Astrocyte (in vitro differentiated cells and primary cell): ENCODE measurements at regions not wholly inside any gene's neighbourhood (a gene's known extent, or its start where the extent isn't known, plus 50 kb on each side); places are given as distances from the start of the nearest gene placed in this dataset.

ENCODE experiments used
- DNase-seq: peaks from one replicate; pipeline ENCODE4 v3.0.0-alpha.2; 2010; ENCODE audit warnings: low read depth
- FAIRE-seq: peaks from 2 replicates; lab custom pipeline; 2011; peaks lifted over from hg19 to GRCh38; lab: Jason Lieb, UNC
- H2AFZ ChIP-seq: 2 replicates; pipeline ENCODE4 v1.6.0; 2012; ENCODE audit warnings: low read depth, low read length, inconsistent platforms
- H3K27ac ChIP-seq: 2 replicates; pipeline ENCODE4 v1.5.1; 2011; ENCODE audit warnings: low read depth, low read length, inconsistent platforms
- H3K27me3 ChIP-seq: 2 replicates; pipeline ENCODE4 v1.6.0; 2011; ENCODE audit warnings: low read length, inconsistent platforms; ENCODE audit not compliant: insufficient read depth
- H3K36me3 ChIP-seq: 2 replicates; pipeline ENCODE4 v1.5.1; 2011; ENCODE audit warnings: low read length, inconsistent platforms; ENCODE audit not compliant: insufficient read depth
- H3K4me1 ChIP-seq: 2 replicates; pipeline ENCODE4 v1.5.1; 2011; ENCODE audit warnings: low read length, inconsistent platforms; ENCODE audit not compliant: insufficient read depth
- H3K4me2 ChIP-seq: 2 replicates; pipeline ENCODE4 v1.6.0; 2012; ENCODE audit warnings: low read length, inconsistent platforms
- H3K4me3 ChIP-seq: 2 replicates; pipeline ENCODE4 v1.5.1; 2011; ENCODE audit warnings: low read depth, mild to moderate bottlenecking, low read length, inconsistent platforms; ENCODE audit not compliant: insufficient read depth
- H3K79me2 ChIP-seq: 2 replicates; pipeline ENCODE4 v1.6.0; 2012; ENCODE audit warnings: mild to moderate bottlenecking, low read length, inconsistent platforms; ENCODE audit not compliant: insufficient read depth
- H3K9ac ChIP-seq: 2 replicates; pipeline ENCODE4 v1.6.0; 2012; ENCODE audit warnings: mild to moderate bottlenecking, low read length, inconsistent platforms
- H3K9me3 ChIP-seq: 2 replicates; pipeline ENCODE4 v1.5.1; 2012; ENCODE audit warnings: low read depth, mild to moderate bottlenecking, low read length, inconsistent platforms; ENCODE audit not compliant: insufficient read depth
- H4K20me1 ChIP-seq: 2 replicates; pipeline ENCODE4 v1.6.0; 2012; ENCODE audit warnings: low read length, inconsistent platforms; ENCODE audit not compliant: insufficient read depth
- H3K27ac Mint-ChIP-seq: one replicate; pipeline ENCODE4 v1.8.0; 2021; ENCODE audit warnings: mild to moderate bottlenecking, mixed read lengths; ENCODE audit not compliant: unreplicated experiment
- H3K27me3 Mint-ChIP-seq: one replicate; pipeline ENCODE4 v1.8.0; 2021; ENCODE audit warnings: low read depth, mixed read lengths; ENCODE audit not compliant: unreplicated experiment
- H3K36me3 Mint-ChIP-seq: one replicate; pipeline ENCODE4 v1.8.0; 2021; ENCODE audit warnings: low read depth, mixed read lengths; ENCODE audit not compliant: unreplicated experiment
- H3K4me1 Mint-ChIP-seq: one replicate; pipeline ENCODE4 v1.8.0; 2021; ENCODE audit warnings: low read depth, mixed read lengths; ENCODE audit not compliant: unreplicated experiment
- H3K4me3 Mint-ChIP-seq: one replicate; pipeline ENCODE4 v1.8.0; 2021; ENCODE audit warnings: mild to moderate bottlenecking, moderate library complexity, mixed read lengths; ENCODE audit not compliant: unreplicated experiment
- H3K9me3 Mint-ChIP-seq: one replicate; pipeline ENCODE4 v1.8.0; 2021; ENCODE audit warnings: mild to moderate bottlenecking, mixed read lengths; ENCODE audit not compliant: unreplicated experiment
- CTCF ChIP-seq: IDR thresholded peaks from 2 replicates; pipeline ENCODE4 v1.5.1; 2011; ENCODE audit warnings: low read depth, mild to moderate bottlenecking, inconsistent platforms, low read length, moderate library complexity; ENCODE audit not compliant: insufficient read depth
- EZH2 ChIP-seq: IDR thresholded peaks from 2 replicates; pipeline ENCODE4 v1.6.1; 2012; ENCODE audit warnings: mild to moderate bottlenecking, low read length, inconsistent platforms; ENCODE audit not compliant: insufficient read depth

- peaks cover 4% of the 10 kb centered on the region for H3K36me3 Mint-ChIP-seq
- Histone ChIP-seq H3K27me3 (no peaks in the 10 kb centered on the region), H3K79me2 (no peaks in the 10 kb centered on the region), H4K20me1 (no peaks in the 10 kb centered on the region), H3K27ac (no peak overlapping the region), H3K4me2 (no peak overlapping the region), H2AFZ (no peak overlapping the region), H3K4me3 (no peak overlapping the region), H3K9ac (no peak overlapping the region), H3K9me3 (peaks cover 6% of the 10 kb centered on the region), H3K36me3 (no peaks in the 10 kb centered on the region), H3K4me1 (no peaks in the 10 kb centered on the region)
- no peak overlapping the region for H3K27ac Mint-ChIP-seq
- peaks cover 9% of the 10 kb centered on the region for H3K9me3 Mint-ChIP-seq
- no peak for FAIRE-seq
- H3K27me3 Mint-ChIP-seq: peaks cover 23% of the 10 kb centered on the region
- DNase-seq: no peak
- H3K4me3 Mint-ChIP-seq: no peak overlapping the region
- TF ChIP-seq CTCF (no peak), EZH2 (no peak)
- H3K4me1 Mint-ChIP-seq: peaks cover 7% of the 10 kb centered on the region
Observed at GRCh38 chr17:79511471-79511870, 99.4 kb downstream of the RBFOX3 start.

- Histone ChIP-seq H3K4me1 (no peaks in the 10 kb centered on the region), H3K27ac (no peak overlapping the region), H3K79me2 (no peaks in the 10 kb centered on the region), H3K4me2 (no peak overlapping the region), H3K36me3 (no peaks in the 10 kb centered on the region), H3K9ac (no peak overlapping the region), H3K27me3 (no peaks in the 10 kb centered on the region), H4K20me1 (no peaks in the 10 kb centered on the region), H2AFZ (no peak overlapping the region), H3K9me3 (peaks cover 6% of the 10 kb centered on the region), H3K4me3 (no peak overlapping the region)
- H3K36me3 Mint-ChIP-seq: peaks cover 4% of the 10 kb centered on the region
- H3K9me3 Mint-ChIP-seq: peaks cover 12% of the 10 kb centered on the region
- no peaks in the 10 kb centered on the region for H3K4me1 Mint-ChIP-seq
- H3K27ac Mint-ChIP-seq: no peak overlapping the region
- FAIRE-seq: no peak
- no peak for DNase-seq
- no peak for TF ChIP-seq CTCF
- no peak overlapping the region for H3K4me3 Mint-ChIP-seq
- peaks cover 26% of the 10 kb centered on the region for H3K27me3 Mint-ChIP-seq
Observed at GRCh38 chr17:79510071-79510470, 100.8 kb downstream of the RBFOX3 start.

- Mint-ChIP-seq H3K4me3 (no peak overlapping the region), H3K9me3 (peaks cover 12% of the 10 kb centered on the region), H3K27ac (no peak overlapping the region), H3K4me1 (no peaks in the 10 kb centered on the region), H3K36me3 (peaks cover 4% of the 10 kb centered on the region), H3K27me3 (peaks cover 31% of the 10 kb centered on the region)
- H3K9ac ChIP-seq: no peak overlapping the region
- DNase-seq (no peak), FAIRE-seq (no peak)
- no peaks in the 10 kb centered on the region for H4K20me1 ChIP-seq
- no peaks in the 10 kb centered on the region for H3K27me3 ChIP-seq
- H3K9me3 ChIP-seq: peaks cover 6% of the 10 kb centered on the region
- H3K79me2 ChIP-seq: no peaks in the 10 kb centered on the region
- H3K4me2 ChIP-seq: no peak overlapping the region
- H3K36me3 ChIP-seq: no peaks in the 10 kb centered on the region
- H3K4me1 ChIP-seq: no peaks in the 10 kb centered on the region
- no peak overlapping the region for H3K27ac ChIP-seq
- H2AFZ ChIP-seq: no peak overlapping the region
- TF ChIP-seq EZH2 (no peak), CTCF (no peak)
- no peak overlapping the region for H3K4me3 ChIP-seq
Observed at GRCh38 chr17:79509490-79509889, 101.4 kb downstream of the RBFOX3 start.
